Right lobe of liver (tissue), 6 donors: ENCODE measurements at regions not wholly inside any gene's neighbourhood (a gene's known extent, or its start where the extent isn't known, plus 50 kb on each side); places are given as distances from the start of the nearest gene placed in this dataset.
A peak's percentile ranks its signal among the peaks of the same experiment; 100 is the strongest.
"Not testable (repeated sequence)": the region's sequence is repeated elsewhere in the genome, so short reads cannot be mapped to it uniquely, and the experiment has no call there.

ENCODE experiments used
- ATAC-seq, 4 donors: fragments of 200-7000 bp; cut with Tn5 transposase; one replicate each; pipeline ENCODE4 v1.9.1; 2020; ENCODE audit warnings: mild to moderate bottlenecking in 4 of 4, moderate library complexity in 4 of 4
- DNase-seq, 3 donors: peaks; one replicate each; pipeline ENCODE4 v3.0.0-alpha.2; 2020
- H3K27ac ChIP-seq, 3 donors: fragments of 200-600 bp; one replicate each; pipeline ENCODE4 v1.8.0; 2022
- H3K27me3 ChIP-seq, 2 donors: fragments of 200-600 bp; one replicate each; pipeline ENCODE4 v1.8.0; 2022
- H3K36me3 ChIP-seq, 4 donors: fragments of 200-600 bp; sonication (generic) in 1 of 4; one replicate each; pipeline versions ENCODE4 v1.5.1 to v1.8.0; 2017 to 2022; ENCODE audit warnings: control low read depth in 1 of 4
- H3K4me1 ChIP-seq, 4 donors: fragments of 200-600 bp; sonication (generic) in 1 of 4; one replicate each; pipeline versions ENCODE4 v1.5.1 to v1.8.0; 2017 to 2022; ENCODE audit warnings: control low read depth in 1 of 4
- H3K4me3 ChIP-seq, 3 donors: fragments of 200-600 bp; one replicate each; pipeline ENCODE4 v1.8.0; 2022
- H3K9me3 ChIP-seq, 4 donors: fragments of 200-600 bp; sonication (generic) in 1 of 4; one replicate each; pipeline versions ENCODE4 v1.5.1 to v1.8.0; 2017 to 2022; ENCODE audit warnings: control low read depth in 1 of 4
- POLR2A ChIP-seq: fragments of 450-650 bp; IDR thresholded peaks from one replicate; pipeline ENCODE4 v1.6.1; 2017; ENCODE audit warnings: antibody characterized with exemption, mild to moderate bottlenecking
- WGBS: methylation state at CpG from one replicate; pipeline ENCODE4 v1.1.6; 2018; ENCODE audit warnings: low coverage, low lambda C conversion rate; ENCODE audit not compliant: insufficient coverage; ENCODE audit errors: missing lambda C conversion rate; 5-methylcytosine and 5-hydroxymethylcytosine counted together
- intact Hi-C, 2 donors: fragments of 100-400 bp; cut with DNase I; formaldehyde crosslinking; loops; one replicate each; pipeline versions ENCODE4 v1.11.2 to v1.14.1; 2022
- TF ChIP-seq, protein P1 (sequence below), 4 donors: fragments of 200-600 bp in 3 of 4; fragments of 450-650 bp in 1 of 4; IDR thresholded peaks; one replicate each; pipeline versions ENCODE4 v1.5.1 to v1.8.0; 2016 to 2022; ENCODE audit warnings: antibody characterized with exemption in 4 of 4, mild to moderate bottlenecking in 2 of 4
- donor health status: DM: no; HTN: yes; CAD: no.
- donor health status: DM: no; HTN: no; CAD: no.
- donor health status: DM: no; HTN: no; CAD: no.
- donor health status: DM: no; HTN: yes; CAD: no.
- donor health status: DM: no; HTN: yes; CAD: no.

DNA sequence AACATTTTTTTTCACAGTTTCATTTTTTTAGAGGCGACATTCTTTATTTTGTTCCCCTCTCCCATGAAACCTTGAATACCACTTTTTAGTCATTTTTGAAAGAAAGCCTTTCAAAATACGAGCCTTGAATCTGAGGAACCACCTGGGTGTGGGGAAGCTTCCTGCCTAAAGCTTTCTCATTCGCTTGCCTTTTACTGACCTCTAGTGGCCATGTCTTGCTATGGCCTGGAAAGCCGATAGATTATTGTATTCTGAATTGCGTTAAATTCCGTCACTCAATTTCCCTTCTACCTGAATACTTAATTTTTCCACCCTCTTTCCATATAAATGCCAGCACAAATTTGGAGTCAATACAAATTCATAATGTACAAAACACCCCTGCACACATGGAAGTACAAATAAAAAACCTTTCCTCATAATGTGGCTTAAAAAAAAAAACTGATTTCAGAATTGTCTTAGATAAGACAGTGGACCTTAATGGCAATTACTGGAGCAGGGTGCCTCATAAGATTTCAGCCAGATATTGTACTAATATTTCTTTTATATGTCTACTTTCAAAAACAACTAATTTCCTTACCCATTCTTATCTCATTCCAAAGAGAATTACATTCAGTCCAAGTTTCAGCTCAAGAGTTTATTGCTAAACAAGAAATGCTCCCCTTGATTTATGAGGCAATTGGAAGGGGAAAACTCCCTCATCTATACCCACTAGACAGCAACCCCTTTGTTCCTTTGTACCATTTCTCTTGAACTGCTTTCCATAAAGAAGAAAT, 217.9 kb downstream of the CENPC start:
- H3K9me3 ChIP-seq = no peaks in the 10 kb centered on the region
- 4% methylated on average over 6 of the region's 6 CpGs for whole genome bisulfite sequencing
- intact Hi-C loops = loop anchor here in 1 of 2 donors (10.0 kb wide), 1 partner anchor 243 kb away; no protein-coding TSS in a partner anchor
- H3K4me1 ChIP-seq = no peaks in the 10 kb centered on the region
- H3K36me3 ChIP-seq = no peaks in the 10 kb centered on the region
- no peaks in the 10 kb centered on the region for H3K27me3 ChIP-seq
- H3K4me3 ChIP-seq = no peak overlapping the region
- DNase-seq (peak in 1 of 3 donors; percentile 54), ATAC-seq (peak; percentile 88 to 96 (median 92))
- TF ChIP-seq, protein P1, sequence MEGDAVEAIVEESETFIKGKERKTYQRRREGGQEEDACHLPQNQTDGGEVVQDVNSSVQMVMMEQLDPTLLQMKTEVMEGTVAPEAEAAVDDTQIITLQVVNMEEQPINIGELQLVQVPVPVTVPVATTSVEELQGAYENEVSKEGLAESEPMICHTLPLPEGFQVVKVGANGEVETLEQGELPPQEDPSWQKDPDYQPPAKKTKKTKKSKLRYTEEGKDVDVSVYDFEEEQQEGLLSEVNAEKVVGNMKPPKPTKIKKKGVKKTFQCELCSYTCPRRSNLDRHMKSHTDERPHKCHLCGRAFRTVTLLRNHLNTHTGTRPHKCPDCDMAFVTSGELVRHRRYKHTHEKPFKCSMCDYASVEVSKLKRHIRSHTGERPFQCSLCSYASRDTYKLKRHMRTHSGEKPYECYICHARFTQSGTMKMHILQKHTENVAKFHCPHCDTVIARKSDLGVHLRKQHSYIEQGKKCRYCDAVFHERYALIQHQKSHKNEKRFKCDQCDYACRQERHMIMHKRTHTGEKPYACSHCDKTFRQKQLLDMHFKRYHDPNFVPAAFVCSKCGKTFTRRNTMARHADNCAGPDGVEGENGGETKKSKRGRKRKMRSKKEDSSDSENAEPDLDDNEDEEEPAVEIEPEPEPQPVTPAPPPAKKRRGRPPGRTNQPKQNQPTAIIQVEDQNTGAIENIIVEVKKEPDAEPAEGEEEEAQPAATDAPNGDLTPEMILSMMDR (IDR thresholded peaks at IDR 0.05) = peak; percentile 82 to 90 (median 87)
- TF ChIP-seq POLR2A = no peak
- no peak overlapping the region for H3K27ac ChIP-seq

DNA sequence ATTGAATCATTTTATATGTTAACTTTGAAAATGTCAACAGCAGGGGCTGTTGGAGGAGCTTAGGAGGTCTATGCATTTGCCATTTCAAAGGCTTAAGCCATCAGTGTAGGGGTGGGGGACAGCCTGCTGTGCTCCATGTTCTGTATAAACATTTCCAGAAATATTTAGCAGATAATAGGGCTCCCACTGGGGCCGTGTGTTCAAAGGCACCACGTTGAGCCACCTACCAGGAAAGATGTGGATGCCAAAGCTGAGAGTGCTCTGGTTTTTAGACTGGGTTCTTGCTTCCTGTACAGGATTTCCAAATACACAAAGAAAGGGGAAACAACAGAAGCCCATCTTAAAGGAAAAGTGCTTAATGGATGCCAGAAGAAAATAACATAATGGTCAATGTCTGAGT, 219.5 kb downstream of the CENPC start:
- Histone ChIP-seq H3K36me3 (no peaks in the 10 kb centered on the region), H3K27ac (no peak overlapping the region), H3K9me3 (no peaks in the 10 kb centered on the region), H3K27me3 (no peaks in the 10 kb centered on the region), H3K4me3 (no peak overlapping the region), H3K4me1 (no peaks in the 10 kb centered on the region)
- TF ChIP-seq POLR2A = no peak
- TF ChIP-seq, protein P1 (IDR thresholded peaks at IDR 0.05) = no peak
- no peak for DNase-seq
- ATAC-seq = no peak
- WGBS = 8% methylated on average over 2 of the region's 2 CpGs
- intact Hi-C loops = loop anchor here in 1 of 2 donors (10.0 kb wide), 1 partner anchor 241 kb away; no protein-coding TSS in a partner anchor

DNA sequence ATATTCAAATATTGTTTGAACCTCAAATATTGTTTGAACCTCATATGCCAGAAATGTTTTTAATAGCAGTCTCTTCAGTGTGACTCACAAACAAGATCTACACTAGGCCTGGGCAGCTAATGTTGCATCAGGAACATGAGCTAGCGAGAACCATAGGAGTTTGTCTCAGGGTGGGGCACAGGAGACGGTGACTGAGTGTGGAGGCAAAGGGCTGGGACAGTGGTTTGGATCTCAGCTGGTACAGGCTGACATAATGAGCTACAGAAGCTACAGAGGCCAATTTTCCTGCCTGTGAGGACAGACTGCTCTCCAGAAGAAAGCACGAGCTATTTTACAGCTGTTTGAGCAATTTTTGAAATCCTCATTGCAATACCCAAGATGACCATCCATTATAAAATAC, 224.7 kb downstream of the CENPC start:
- Histone ChIP-seq H3K4me1 (no peaks in the 10 kb centered on the region), H3K9me3 (no peaks in the 10 kb centered on the region), H3K36me3 (no peaks in the 10 kb centered on the region), H3K27me3 (no peaks in the 10 kb centered on the region), H3K4me3 (no peak overlapping the region), H3K27ac (no peak overlapping the region)
- DNase-seq (no peak), ATAC-seq (no peak)
- TF ChIP-seq, protein P1 (IDR thresholded peaks at IDR 0.05) = no peak
- TF ChIP-seq POLR2A = no peak
- WGBS = 58% methylated on average over 3 of the region's 3 CpGs
- intact Hi-C loops = loop anchor here in 1 of 2 donors (10.0 kb wide), 1 partner anchor 236 kb away; no protein-coding TSS in a partner anchor

DNA sequence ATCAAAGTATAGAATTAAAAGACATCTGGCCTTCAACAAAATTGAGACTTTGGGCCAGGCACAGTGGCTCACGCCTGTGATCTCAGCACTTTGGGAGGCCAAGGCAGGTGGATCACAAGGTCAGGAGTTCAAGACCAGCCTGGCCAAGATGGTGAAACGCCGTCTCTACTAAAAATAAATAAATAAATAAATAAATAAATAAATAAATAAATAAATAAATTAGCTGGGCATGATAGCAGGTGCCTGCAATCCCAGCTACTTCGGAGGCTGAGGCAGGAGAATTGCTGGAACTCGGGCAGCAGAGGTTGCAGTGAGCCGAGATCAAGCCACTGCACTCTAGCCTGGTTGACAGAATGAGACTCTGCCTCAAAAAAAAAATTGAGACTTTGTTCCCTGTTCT, 225.7 kb downstream of the CENPC start:
- not testable (repeated sequence) for H3K9me3 ChIP-seq, H3K36me3 ChIP-seq, ATAC-seq, H3K4me3 ChIP-seq, DNase-seq, H3K27ac ChIP-seq, H3K4me1 ChIP-seq, H3K27me3 ChIP-seq
- intact Hi-C loops = loop anchor here in 1 of 2 donors (10.0 kb wide), 1 partner anchor 235 kb away; no protein-coding TSS in a partner anchor
- 74% methylated on average over 5 of the region's 6 CpGs for WGBS

DNA sequence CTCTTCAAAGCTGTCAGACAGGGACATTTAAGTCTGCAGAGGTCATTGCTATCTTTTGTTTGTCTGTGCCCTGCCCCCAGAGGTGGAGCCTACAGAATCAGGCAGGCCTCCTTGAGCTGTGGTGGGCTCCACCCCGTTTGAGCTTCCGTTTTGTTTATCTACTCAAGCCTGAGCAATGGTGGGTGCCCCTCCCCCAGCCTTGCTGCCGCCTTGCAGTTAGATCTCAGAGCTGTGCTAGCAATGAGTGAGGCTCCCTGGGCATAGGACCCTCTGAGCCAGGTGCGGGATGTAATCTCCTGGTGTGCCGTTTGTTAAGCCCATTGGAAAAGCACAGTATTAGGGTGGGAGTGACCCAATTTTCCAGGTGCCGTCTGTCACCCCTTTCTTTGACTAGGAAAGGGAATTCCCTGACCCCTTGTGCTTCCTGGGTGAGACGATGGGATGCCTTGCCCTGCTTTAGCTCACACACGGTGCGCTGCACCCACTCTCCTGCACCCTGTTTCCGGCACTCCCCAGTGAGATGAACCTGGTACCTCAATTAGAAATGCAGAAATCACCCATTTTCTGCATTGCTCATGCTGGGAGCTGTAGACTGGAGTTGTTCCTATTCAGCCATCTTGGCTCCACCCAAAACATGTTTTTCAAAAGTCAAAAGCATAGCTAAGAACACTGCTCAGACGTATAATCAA, 244.7 kb downstream of the CENPC start:
- H3K9me3 ChIP-seq, DNase-seq, H3K4me3 ChIP-seq, H3K27me3 ChIP-seq, H3K4me1 ChIP-seq, H3K36me3 ChIP-seq, H3K27ac ChIP-seq, intact Hi-C loops, ATAC-seq: not testable (repeated sequence)
- 38% methylated on average over 4 of the region's 11 CpGs for WGBS
